PC-9 (cell line): ENCODE measurements at regions not wholly inside any gene's neighbourhood (a gene's known extent, or its start where the extent isn't known, plus 50 kb on each side); places are given as distances from the start of the nearest gene placed in this dataset.
A peak's percentile ranks its signal among the peaks of the same experiment; 100 is the strongest.

Source experiments
- BruUV-seq: library from RNA; stranded (reverse); fragments of 400-500 nt; replicated peaks from 2 replicates; lab custom pipeline; 2021; lab: Mats Ljungman, UMichigan
- CTCF ChIA-PET: fragments of 300-600 bp; sonication (Branson Sonifier 250); formaldehyde crosslinking; loops from one replicate; lab custom pipeline; 2022; ENCODE audit warnings: antibody characterized with exemption; lab: Charles Lee
- POLR2A ChIA-PET: fragments of 300-600 bp; sonication (Branson Sonifier 250); formaldehyde crosslinking; loops from one replicate; lab custom pipeline; 2022; ENCODE audit warnings: antibody characterized with exemption; ENCODE audit not compliant: unreplicated experiment; lab: Charles Lee
- DNase-seq, 2 experiments: peaks; one replicate each; pipeline versions ENCODE4 v3.0.0 to v3.0.0-alpha.2; 2015 to 2022; ENCODE audit warnings: mixed read lengths in 1 of 2
- H2AFZ ChIP-seq: fragments of 200-600 bp; sonication (generic); 2 replicates; pipeline ENCODE4 v1.8.1; 2017; ENCODE audit warnings: antibody characterized with exemption
- H3F3A ChIP-seq: fragments of 200-600 bp; sonication (generic); 2 replicates; pipeline ENCODE4 v1.8.1; 2017; ENCODE audit warnings: antibody characterized with exemption, mild to moderate bottlenecking, low read depth; ENCODE audit not compliant: insufficient read depth
- H3K27ac ChIP-seq: fragments of 200-600 bp; sonication (generic); 2 replicates; pipeline ENCODE4 v1.6.1; 2016; ENCODE audit warnings: mixed run types
- H3K27me3 ChIP-seq: fragments of 200-600 bp; sonication (generic); 2 replicates; pipeline ENCODE4 v1.6.1; 2016; ENCODE audit warnings: low read depth, mixed run types; ENCODE audit not compliant: insufficient read depth
- H3K36me3 ChIP-seq: fragments of 200-600 bp; sonication (generic); 2 replicates; pipeline ENCODE4 v1.6.1; 2016; ENCODE audit warnings: low read depth, mixed run types
- H3K4me1 ChIP-seq: fragments of 200-600 bp; sonication (generic); replicated peaks from 2 replicates; pipeline ENCODE4 v1.6.1; 2016; ENCODE audit warnings: mixed run types; ENCODE audit not compliant: insufficient read depth
- H3K4me2 ChIP-seq: fragments of 200-600 bp; sonication (generic); 2 replicates; pipeline ENCODE4 v1.6.1; 2017; ENCODE audit warnings: mixed run types
- H3K4me3 ChIP-seq: fragments of 200-600 bp; sonication (generic); 2 replicates; pipeline ENCODE4 v1.6.1; 2016; ENCODE audit warnings: mixed run types
- H3K79me2 ChIP-seq: fragments of 200-600 bp; sonication (generic); 2 replicates; pipeline ENCODE4 v1.6.1; 2017; ENCODE audit warnings: low read depth, mixed run types
- H3K9me2 ChIP-seq: fragments of 200-600 bp; sonication (generic); 2 replicates; pipeline ENCODE4 v1.8.1; 2017; ENCODE audit warnings: mild to moderate bottlenecking; ENCODE audit not compliant: insufficient read depth
- H3K9me3 ChIP-seq: fragments of 200-600 bp; sonication (generic); 2 replicates; pipeline ENCODE4 v1.8.1; 2016; ENCODE audit warnings: low read depth; ENCODE audit not compliant: insufficient read depth
- H4K20me1 ChIP-seq: fragments of 200-600 bp; sonication (generic); 2 replicates; pipeline ENCODE4 v1.8.1; 2017; ENCODE audit not compliant: insufficient read depth
- EZH2 ChIP-seq: fragments of 200-600 bp; sonication (generic); IDR thresholded peaks from 2 replicates; pipeline ENCODE4 v1.8.0; 2017; ENCODE audit warnings: antibody characterized with exemption, low read depth
- intact Hi-C: fragments of 100-400 bp; cut with micrococcal nuclease; formaldehyde crosslinking; loops from one replicate; pipeline ENCODE4 v1.10.0; 2022; ENCODE audit not compliant: unreplicated experiment
- TF ChIP-seq, protein P1 (sequence below): fragments of 200-600 bp; sonication (generic); conservative IDR thresholded peaks from 2 replicates; pipeline ENCODE4 v1.6.1; 2017; ENCODE audit warnings: mixed run types, antibody characterized with exemption, mild to moderate bottlenecking, moderate library complexity

DNA sequence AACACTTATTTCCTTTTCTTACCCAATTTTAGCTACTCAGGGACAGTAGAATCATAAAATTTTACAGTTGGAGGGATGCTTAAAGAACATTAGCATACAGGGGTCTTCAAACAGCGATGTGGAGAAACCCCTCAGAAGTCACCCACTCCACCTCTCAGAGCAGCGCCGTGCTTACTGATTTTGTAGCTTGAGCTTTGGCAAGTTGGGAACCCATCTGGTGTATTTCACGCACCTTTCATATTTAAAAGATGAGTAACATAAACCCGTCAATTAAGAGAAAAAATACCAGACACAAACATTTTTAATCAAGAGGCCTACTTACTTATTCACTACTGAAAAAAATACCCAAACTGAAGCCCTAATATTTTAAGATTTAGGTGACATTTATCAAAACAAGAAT, 80.9 kb downstream of the ADAMTS15 start:
- H3K36me3 ChIP-seq: no peaks in the 10 kb centered on the region
- H3K27ac ChIP-seq: peak overlapping the region; percentile 55; the same call in 1 of the 2 replicates
- H3K9me3 ChIP-seq: no peaks in the 10 kb centered on the region
- no peaks in the 10 kb centered on the region for H3K27me3 ChIP-seq
- no peaks in the 10 kb centered on the region for H3K79me2 ChIP-seq
- H3K4me2 ChIP-seq: peak overlapping the region; percentile 54
- intact Hi-C loops: loop anchor here (5.0 kb wide), 4 partner anchors 52 to 298 kb away; no protein-coding TSS in a partner anchor
- peaks cover 40% of the 10 kb centered on the region for H3K4me1 ChIP-seq
- peaks cover 27% of the 10 kb centered on the region; the same call in 1 of the 2 replicates for H3F3A ChIP-seq
- no peak overlapping the region for H3K4me3 ChIP-seq
- no TSS peak for BruUV-seq
- H3K9me2 ChIP-seq: no peaks in the 10 kb centered on the region
- no peak overlapping the region for H2AFZ ChIP-seq
- TF ChIP-seq, protein P1, sequence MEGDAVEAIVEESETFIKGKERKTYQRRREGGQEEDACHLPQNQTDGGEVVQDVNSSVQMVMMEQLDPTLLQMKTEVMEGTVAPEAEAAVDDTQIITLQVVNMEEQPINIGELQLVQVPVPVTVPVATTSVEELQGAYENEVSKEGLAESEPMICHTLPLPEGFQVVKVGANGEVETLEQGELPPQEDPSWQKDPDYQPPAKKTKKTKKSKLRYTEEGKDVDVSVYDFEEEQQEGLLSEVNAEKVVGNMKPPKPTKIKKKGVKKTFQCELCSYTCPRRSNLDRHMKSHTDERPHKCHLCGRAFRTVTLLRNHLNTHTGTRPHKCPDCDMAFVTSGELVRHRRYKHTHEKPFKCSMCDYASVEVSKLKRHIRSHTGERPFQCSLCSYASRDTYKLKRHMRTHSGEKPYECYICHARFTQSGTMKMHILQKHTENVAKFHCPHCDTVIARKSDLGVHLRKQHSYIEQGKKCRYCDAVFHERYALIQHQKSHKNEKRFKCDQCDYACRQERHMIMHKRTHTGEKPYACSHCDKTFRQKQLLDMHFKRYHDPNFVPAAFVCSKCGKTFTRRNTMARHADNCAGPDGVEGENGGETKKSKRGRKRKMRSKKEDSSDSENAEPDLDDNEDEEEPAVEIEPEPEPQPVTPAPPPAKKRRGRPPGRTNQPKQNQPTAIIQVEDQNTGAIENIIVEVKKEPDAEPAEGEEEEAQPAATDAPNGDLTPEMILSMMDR: no peak
- TF ChIP-seq EZH2: no peak
- CTCF ChIA-PET: no interaction called here
- H4K20me1 ChIP-seq: no peaks in the 10 kb centered on the region
- DNase-seq: no peak
- POLR2A ChIA-PET: no interaction called here

DNA sequence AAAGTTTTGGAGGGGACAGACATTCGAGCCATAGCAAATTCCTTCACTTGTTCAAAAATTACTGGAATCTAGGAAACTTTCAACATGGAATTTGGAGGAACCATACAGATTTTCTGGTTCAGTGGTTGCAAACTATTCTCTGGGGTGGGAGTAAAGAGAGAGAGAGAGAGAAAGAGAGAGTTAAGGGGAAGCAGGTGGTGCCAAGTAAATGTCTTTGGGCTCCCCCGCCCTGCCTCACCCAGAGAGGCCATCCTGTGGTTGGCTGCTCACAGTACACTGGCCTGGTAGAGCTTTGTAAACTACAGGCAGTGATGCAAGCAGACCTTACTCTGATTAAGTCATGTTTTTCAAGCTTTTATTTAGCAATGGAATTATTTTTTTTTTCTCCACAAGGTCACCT, 82.6 kb downstream of the ADAMTS15 start:
- no peak overlapping the region for H3K4me3 ChIP-seq
- ChIA-PET CTCF (no interaction called here), POLR2A (interaction anchor here (0.6 kb wide), 2 partner anchors 74 to 103 kb away, joined by 3 to 9 read pairs; no protein-coding TSS in a partner anchor)

DNA sequence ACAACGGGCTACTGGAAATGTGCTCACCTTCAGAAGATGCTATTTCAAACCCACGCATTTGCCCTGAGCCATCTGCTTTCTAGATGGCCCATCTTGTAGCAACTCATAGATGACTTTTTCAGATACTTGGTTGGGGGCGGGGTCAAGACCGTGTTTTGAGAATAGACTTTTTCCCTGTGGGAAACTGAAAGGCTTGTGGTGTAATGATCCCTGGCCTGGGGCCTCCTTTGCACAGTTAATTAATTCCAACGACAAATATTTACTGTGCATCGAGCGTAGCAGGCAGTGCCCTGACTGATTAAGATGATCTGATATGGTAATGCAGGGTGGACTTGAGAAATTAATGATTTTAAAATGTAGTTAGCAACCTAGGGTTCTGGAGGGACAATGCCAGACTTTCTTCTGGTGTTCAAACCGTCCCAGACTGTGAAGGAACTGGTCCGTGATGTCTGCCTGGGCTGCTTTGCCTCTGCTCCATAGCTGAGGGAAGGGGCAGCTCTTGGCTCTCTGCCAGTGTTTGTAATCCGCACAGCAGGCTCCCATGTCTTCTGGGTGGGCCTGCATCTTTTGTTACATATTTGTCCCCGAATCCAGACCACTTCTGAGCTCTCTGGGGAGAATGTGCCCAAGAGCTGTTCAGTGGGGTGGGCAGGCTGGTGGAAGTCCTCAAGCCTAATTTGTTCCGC, 84.8 kb downstream of the ADAMTS15 start:
- Histone ChIP-seq H3K27ac (no peak overlapping the region), H3K9me2 (no peaks in the 10 kb centered on the region), H3K9me3 (no peaks in the 10 kb centered on the region), H3K4me2 (no peak overlapping the region), H4K20me1 (no peaks in the 10 kb centered on the region), H3K4me1 (peaks cover 29% of the 10 kb centered on the region), H3F3A (peaks cover 12% of the 10 kb centered on the region; the same call in 1 of the 2 replicates), H3K4me3 (no peak overlapping the region), H3K27me3 (no peaks in the 10 kb centered on the region), H2AFZ (no peak overlapping the region), H3K79me2 (no peaks in the 10 kb centered on the region), H3K36me3 (no peaks in the 10 kb centered on the region)
- intact Hi-C loops: no loop called here
- BruUV-seq: no TSS peak
- DNase-seq: no peak
- ChIA-PET POLR2A (no interaction called here), CTCF (no interaction called here)
- TF ChIP-seq, protein P1: no peak
- TF ChIP-seq EZH2: no peak

More for the DNA sequence above, 82.6 kb downstream of the ADAMTS15 start:
- Histone ChIP-seq H4K20me1 (no peaks in the 10 kb centered on the region), H3K4me2 (no peak overlapping the region), H3K27ac (no peak overlapping the region), H3K79me2 (no peaks in the 10 kb centered on the region), H3K9me2 (no peaks in the 10 kb centered on the region), H2AFZ (no peak overlapping the region), H3K4me1 (peaks cover 40% of the 10 kb centered on the region), H3K36me3 (no peaks in the 10 kb centered on the region), H3K27me3 (no peaks in the 10 kb centered on the region), H3F3A (peaks cover 27% of the 10 kb centered on the region; the same call in 1 of the 2 replicates), H3K9me3 (no peaks in the 10 kb centered on the region)
- DNase-seq: peak in 1 of 2 experiments; percentile 47
- no peak for TF ChIP-seq EZH2
- TF ChIP-seq, protein P1: no peak
- intact Hi-C loops: no loop called here
- BruUV-seq: no TSS peak
